ENCODE measurements at regions not wholly inside any gene's neighbourhood (a gene's known extent, or its start where the extent isn't known, plus 50 kb on each side); places are given as distances from the start of the nearest gene placed in this dataset.
"Not testable (repeated sequence)": the region's sequence is repeated elsewhere in the genome, so short reads cannot be mapped to it uniquely, and the experiment has no call there.

DNA sequence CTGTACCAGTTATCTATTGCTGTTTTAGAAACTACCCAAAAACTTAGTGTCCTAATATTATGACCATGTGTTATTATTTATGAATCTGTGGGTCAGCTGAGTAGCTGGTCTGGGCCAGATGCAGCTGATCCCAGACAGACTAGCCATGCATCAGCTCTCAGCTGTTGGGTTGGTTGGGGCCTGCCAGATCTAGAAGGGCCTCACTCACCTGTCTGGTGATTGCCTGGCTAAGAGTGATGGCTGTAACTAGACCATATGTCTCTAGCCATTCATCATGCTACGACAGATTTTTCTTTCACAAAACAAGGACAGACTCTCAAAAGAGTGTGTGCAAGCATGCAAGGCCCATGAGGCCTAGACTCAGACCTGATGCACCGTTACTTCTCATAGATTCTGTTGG, 403.2 kb downstream of the SAMD5 start:
- DNase-seq (ENCODE audit: low read depth), result no peak

DNA sequence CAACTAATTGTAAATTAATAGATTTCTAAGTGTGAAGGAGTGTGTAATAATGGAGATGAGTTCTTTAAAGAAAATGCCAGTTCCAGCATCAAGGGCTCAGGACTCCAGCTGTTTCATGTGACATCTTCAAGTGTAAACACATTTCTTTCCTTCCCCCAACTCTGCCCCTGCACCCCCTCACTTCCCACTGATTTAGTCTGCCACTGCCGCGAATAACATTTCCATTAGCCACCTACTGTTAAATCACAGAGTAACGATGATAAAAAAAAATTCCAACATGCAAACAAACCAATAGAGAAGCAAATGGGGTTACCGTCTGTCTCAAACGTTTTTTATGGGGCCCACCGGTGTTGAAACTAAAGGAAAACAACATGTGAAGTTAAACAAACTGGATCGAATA, 414.3 kb downstream of the SAMD5 start:
- no peak for DNase-seq (ENCODE audit: low read depth)

- DNase-seq (ENCODE audit: low read depth), result no peak
Observed at GRCh38 chr6:147924598-147924997, 416.1 kb downstream of the SAMD5 start.

GRCh38 chr6:147925826-147926225, 416.8 kb upstream of the SASH1 start:
- no peak for DNase-seq (ENCODE audit: low read depth)

GRCh38 chr6:147930745-147931144, 411.9 kb upstream of the SASH1 start:
- DNase-seq (ENCODE audit: low read depth), result no peak

DNA sequence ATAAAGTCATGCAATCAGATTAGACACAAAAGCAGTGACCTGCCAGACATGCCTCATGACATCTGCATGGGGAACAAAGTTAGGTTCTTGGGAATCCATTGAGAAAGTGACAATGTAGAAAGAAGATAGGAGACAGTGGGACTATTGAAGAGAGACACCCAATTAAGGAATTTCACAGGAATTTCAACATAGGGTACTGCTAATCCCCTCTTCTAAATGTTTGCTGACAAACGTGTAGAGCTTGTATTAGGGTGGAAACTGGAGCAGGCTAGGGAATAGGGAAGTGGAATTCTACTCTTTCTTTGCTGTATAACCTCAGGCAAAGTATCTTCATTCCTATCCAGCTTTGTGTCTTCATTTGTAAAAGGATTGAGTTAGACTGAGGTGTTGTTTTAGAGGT, 409.4 kb upstream of the SASH1 start:
- no peak for DNase-seq (ENCODE audit: low read depth)

GRCh38 chr6:147935656-147936055, 407.0 kb upstream of the SASH1 start:
- no peak for DNase-seq (ENCODE audit: low read depth)

GRCh38 chr6:147936703-147937470, 405.8 kb upstream of the SASH1 start:
- DNase-seq (ENCODE audit: low read depth), result no peak

GRCh38 chr6:147941143-147941542, 401.5 kb upstream of the SASH1 start:
- no peak for DNase-seq (ENCODE audit: low read depth)

DNA sequence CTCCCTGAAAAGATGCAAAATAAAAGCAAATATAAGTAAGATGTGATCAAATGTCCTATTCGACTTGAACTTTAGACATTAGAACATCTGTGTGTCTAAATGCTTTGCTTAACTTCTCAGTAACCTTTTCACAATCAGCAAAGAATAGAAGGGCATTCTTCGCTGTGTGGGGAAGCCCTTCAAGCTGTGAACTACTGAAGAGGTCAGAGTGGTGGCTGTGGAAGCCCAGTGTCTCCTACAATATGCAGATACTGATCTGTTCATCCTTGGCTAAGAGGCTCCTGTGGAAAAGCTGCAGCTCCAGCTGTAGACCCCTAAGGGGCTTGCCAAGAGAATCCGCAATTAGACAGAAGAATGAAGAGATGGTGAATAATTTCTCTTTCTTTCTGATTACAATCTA, 400.3 kb upstream of the SASH1 start:
- no peak for DNase-seq (ENCODE audit: low read depth)

GRCh38 chr6:147944122-147944521, 398.5 kb upstream of the SASH1 start:
- DNase-seq (ENCODE audit: low read depth), result no peak

- DNase-seq (ENCODE audit: low read depth), result no peak
Observed at GRCh38 chr6:147947521-147947920, 395.1 kb upstream of the SASH1 start.

DNA sequence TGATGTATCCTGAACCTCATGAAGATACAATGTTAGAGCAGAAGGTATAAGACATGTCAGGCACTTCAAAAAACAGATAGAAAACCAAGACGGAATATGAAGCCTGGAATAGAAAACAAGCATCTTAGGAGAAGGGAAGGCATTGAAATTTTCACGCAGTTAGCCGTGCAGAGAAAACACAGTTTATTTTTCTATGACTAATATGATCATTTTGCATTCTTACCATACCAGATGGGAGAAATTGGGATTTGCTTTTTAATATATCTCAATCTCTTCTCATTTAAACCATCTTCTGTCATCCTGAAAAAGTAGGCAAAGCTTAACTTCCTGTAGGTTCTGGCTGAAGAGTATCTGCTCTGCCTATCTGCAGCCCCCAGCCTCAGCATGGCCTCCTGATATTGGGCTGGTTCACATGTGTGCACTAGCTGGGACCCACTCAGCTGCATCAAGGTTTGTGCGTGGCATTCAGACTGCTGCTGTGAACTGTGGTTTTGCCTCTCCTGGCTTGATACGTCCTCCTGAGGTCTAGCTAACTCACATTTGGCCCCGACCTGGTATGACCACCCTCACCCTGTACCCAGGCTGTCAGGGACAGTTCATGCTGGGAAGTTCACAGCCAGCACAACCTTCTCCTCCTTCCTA, 392.5 kb upstream of the SASH1 start:
- no peak for DNase-seq (ENCODE audit: low read depth)

DNA sequence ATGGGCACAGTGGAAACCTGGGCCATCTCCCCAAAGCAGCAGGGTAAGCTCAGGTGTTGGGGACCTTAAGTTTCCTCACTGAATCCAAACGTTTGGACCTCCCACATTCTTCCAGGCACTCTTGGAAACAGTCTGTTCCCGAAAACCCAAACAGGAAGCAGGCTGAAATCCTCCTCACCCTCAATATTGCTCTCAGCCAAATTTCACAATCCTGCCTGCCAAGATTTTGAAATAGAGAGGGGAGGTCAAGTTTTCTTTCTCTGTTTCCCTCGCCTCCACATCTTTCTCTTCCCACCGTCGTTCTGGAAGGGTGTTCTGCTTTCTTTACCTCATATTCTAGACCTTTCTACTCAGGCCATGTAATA, 392.0 kb upstream of the SASH1 start:
- DNase-seq (ENCODE audit: low read depth), result no peak

GRCh38 chr6:147951726-147952125, 390.9 kb upstream of the SASH1 start:
- DNase-seq (ENCODE audit: low read depth), result no peak

GRCh38 chr6:147954938-147955337, 387.7 kb upstream of the SASH1 start:
- DNase-seq (ENCODE audit: low read depth), result no peak

DNA sequence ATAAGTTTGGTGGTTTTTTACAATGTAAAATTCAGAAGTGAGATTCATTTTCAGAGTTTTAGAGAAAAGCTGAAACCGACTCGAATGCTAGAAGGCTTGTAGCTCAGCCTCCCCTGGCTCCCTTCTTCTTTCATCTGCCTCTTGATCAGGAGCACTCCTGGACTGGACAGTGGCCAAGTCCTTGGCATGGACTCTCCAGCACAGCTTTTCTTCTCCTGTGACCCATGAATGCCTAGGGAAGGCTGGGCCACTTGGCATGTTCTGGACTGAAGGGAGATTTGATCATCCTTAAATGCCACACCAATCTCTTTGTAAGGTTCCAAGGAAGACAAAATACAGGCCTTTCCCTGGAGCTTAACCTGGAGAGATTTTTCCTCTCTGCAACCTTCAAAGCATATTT, 384.0 kb upstream of the SASH1 start:
- DNase-seq (ENCODE audit: low read depth), result no peak

- DNase-seq (ENCODE audit: low read depth), result no peak
Observed at GRCh38 chr6:147961481-147962141, 381.0 kb upstream of the SASH1 start.

GRCh38 chr6:147965448-147965847, 377.2 kb upstream of the SASH1 start:
- DNase-seq (ENCODE audit: low read depth), result not testable (repeated sequence)

DNA sequence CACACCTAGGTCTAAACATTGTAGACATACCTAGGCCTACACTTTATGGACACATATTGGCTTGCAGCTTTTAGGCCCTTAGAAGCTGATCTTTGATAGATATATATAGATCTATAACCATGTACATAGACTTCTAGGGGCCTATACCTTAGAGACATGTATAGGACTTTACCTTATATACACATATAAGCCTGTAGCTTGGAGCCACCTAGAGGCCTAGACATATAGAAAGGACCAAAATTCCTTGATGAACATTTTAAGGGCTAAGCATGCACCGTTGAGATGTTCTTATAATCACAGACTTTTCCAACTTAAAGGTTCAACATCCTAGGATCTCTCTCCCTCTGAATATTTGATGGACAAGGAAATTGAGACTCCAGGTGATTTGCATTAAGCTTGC, 371.7 kb upstream of the SASH1 start:
- DNase-seq (ENCODE audit: low read depth), result no peak

DNA sequence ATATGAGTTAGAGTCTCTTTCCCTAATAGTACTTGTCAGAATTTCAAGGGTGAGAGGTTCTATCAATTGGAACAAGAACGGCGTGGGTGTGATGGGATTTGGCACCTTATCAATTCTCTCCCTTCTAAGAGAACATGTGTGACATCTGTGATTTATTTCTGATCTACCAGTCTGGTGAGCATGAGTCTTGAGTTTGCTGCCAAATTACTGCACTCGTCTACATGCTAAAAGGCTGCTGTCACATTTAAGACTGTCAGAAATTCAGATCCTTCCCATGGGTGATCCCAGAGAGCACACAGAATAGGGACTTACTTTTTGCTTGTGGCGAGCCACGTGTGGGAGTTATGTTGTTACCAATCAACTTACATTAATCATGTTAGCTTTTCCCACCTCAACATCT, 370.2 kb upstream of the SASH1 start:
- DNase-seq (ENCODE audit: low read depth), result no peak

DNA sequence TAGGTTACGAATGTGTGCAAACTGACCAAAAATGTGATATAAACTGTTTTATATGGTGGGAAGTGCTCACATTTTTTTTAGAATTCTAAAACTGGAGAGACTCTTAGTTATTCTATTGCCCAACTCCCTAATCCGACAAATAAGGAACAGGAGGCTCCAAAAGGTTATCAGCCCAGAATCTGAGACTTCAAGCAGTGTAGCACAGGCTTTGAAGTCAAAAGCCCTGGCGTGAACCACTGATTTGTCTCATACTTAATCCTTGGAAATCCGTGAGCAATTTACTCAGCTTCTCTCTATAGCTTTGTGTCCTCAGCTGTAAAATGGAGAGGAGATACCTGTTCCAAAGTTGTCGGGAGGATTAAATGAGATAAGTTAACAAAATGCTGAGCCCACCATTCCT, 368.8 kb upstream of the SASH1 start:
- DNase-seq (ENCODE audit: low read depth), result no peak

- DNase-seq (ENCODE audit: low read depth), result no peak
Observed at GRCh38 chr6:147974376-147974775, 368.3 kb upstream of the SASH1 start.
